GM12878 (cell line): ENCODE measurements at regions not wholly inside any gene's neighbourhood (a gene's known extent, or its start where the extent isn't known, plus 50 kb on each side); places are given as distances from the start of the nearest gene placed in this dataset.

ENCODE experiments used
- CTCF ChIP-seq, 3 experiments: IDR thresholded peaks in 2 of 3; conservative IDR thresholded peaks in 1 of 3; 2 replicates each; pipeline ENCODE4 v1.5.1; 2011; ENCODE audit warnings: low read depth in 3 of 3, low read length in 3 of 3, mild to moderate bottlenecking in 3 of 3, control low read depth in 2 of 3, moderate library complexity in 2 of 3, inconsistent platforms in 1 of 3, mixed read lengths in 1 of 3; ENCODE audit not compliant: control insufficient read depth in 2 of 3, insufficient read depth in 1 of 3; ENCODE audit errors: extremely low read depth in 1 of 3
- E2F8 ChIP-seq: fragments of 450-650 bp; IDR thresholded peaks from 2 replicates; pipeline ENCODE4 v1.6.1; 2018; ENCODE audit warnings: mild to moderate bottlenecking, low read depth, moderate library complexity; ENCODE audit not compliant: partially characterized antibody
- KDM1A ChIP-seq: fragments of 200-600 bp; sonication (generic); IDR thresholded peaks from 2 replicates; pipeline ENCODE4 v1.6.1; 2016; ENCODE audit warnings: borderline replicate concordance
- ZBTB4 ChIP-seq: fragments of 450-650 bp; formaldehyde crosslinking; IDR thresholded peaks from 2 replicates; pipeline ENCODE4 v1.4.0; 2022; ENCODE audit warnings: mild to moderate bottlenecking, moderate library complexity
- ZNF622 ChIP-seq: fragments of 450-650 bp; IDR thresholded peaks from 2 replicates; pipeline ENCODE4 v1.6.1; 2017; ENCODE audit warnings: mild to moderate bottlenecking, inconsistent platforms

GRCh38 chr2:235133837-235134236 is 182.0 kb downstream of the SH3BP4 start (continued):
- TF ChIP-seq E2F8 (no peak), CTCF (IDR thresholded peaks at IDR 0.05 in 2 of 3, conservative IDR thresholded peaks at IDR 0.05 in 1 of 3; ENCODE audit: control insufficient read depth in 2 of 3, extremely low read depth in 1 of 3, insufficient read depth in 1 of 3, low read depth in 3 of 3, low read length in 3 of 3) (no peak), ZBTB4 (CRISPR knock-in tag) (no peak), KDM1A (no peak), ZNF622 (no peak)
